ENCODE measurements at regions not wholly inside any gene's neighbourhood (a gene's known extent, or its start where the extent isn't known, plus 50 kb on each side); places are given as distances from the start of the nearest gene placed in this dataset.

DNA sequence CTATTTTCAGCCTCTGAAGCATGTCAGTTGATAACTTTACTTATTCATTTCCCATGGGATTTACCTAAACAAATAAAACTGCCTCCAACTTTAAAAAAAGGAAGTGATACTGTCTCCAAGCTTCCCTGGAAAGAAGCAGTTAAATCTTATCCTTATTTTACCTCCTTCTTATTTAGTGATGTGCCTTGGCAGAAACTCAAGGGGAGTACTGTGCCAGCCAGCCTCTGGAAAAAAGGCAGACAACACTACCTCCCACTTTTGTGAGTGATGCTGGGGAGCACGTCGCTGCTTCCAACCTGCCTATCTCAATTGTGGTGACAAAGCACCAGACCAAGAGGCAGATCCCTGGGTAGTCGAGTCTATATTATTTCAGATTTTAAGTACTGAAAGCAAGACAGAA, 765.6 kb downstream of the DIAPH3 start (continued):
- no peak for TF ChIP-seq JUN (CRISPR knock-in tag; IDR thresholded peaks at IDR 0.05)

- Mint-ChIP-seq H3K27me3 (ENCODE audit: low read depth) (peaks cover 5% of the 10 kb centered on the region), H3K36me3 (peaks cover 8% of the 10 kb centered on the region), H3K4me1 (peaks cover 17% of the 10 kb centered on the region), H3K27ac (no peak overlapping the region), H3K4me3 (no peak overlapping the region), H3K9me3 (peaks cover 18% of the 10 kb centered on the region)
- POLR2A ChIA-PET = no interaction called here
- no peak for TF ChIP-seq ZNF121 (CRISPR knock-in tag; IDR thresholded peaks at IDR 0.05)
- TF ChIP-seq, protein P1, sequence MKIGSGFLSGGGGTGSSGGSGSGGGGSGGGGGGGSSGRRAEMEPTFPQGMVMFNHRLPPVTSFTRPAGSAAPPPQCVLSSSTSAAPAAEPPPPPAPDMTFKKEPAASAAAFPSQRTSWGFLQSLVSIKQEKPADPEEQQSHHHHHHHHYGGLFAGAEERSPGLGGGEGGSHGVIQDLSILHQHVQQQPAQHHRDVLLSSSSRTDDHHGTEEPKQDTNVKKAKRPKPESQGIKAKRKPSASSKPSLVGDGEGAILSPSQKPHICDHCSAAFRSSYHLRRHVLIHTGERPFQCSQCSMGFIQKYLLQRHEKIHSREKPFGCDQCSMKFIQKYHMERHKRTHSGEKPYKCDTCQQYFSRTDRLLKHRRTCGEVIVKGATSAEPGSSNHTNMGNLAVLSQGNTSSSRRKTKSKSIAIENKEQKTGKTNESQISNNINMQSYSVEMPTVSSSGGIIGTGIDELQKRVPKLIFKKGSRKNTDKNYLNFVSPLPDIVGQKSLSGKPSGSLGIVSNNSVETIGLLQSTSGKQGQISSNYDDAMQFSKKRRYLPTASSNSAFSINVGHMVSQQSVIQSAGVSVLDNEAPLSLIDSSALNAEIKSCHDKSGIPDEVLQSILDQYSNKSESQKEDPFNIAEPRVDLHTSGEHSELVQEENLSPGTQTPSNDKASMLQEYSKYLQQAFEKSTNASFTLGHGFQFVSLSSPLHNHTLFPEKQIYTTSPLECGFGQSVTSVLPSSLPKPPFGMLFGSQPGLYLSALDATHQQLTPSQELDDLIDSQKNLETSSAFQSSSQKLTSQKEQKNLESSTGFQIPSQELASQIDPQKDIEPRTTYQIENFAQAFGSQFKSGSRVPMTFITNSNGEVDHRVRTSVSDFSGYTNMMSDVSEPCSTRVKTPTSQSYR (CRISPR knock-in tag; IDR thresholded peaks at IDR 0.05) = no peak
- no peak for TF ChIP-seq IRF1 (CRISPR knock-in tag; IDR thresholded peaks at IDR 0.05)
- no peak for TF ChIP-seq ATF2 (CRISPR knock-in tag; IDR thresholded peaks at IDR 0.05; ENCODE audit: borderline replicate concordance, low read depth)
- no peak for TF ChIP-seq ZNF317 (CRISPR knock-in tag; IDR thresholded peaks at IDR 0.05; ENCODE audit: borderline replicate concordance, low read depth)
- no peak for TF ChIP-seq ZNF423 (CRISPR knock-in tag; IDR thresholded peaks at IDR 0.05)
- TF ChIP-seq, protein P2, sequence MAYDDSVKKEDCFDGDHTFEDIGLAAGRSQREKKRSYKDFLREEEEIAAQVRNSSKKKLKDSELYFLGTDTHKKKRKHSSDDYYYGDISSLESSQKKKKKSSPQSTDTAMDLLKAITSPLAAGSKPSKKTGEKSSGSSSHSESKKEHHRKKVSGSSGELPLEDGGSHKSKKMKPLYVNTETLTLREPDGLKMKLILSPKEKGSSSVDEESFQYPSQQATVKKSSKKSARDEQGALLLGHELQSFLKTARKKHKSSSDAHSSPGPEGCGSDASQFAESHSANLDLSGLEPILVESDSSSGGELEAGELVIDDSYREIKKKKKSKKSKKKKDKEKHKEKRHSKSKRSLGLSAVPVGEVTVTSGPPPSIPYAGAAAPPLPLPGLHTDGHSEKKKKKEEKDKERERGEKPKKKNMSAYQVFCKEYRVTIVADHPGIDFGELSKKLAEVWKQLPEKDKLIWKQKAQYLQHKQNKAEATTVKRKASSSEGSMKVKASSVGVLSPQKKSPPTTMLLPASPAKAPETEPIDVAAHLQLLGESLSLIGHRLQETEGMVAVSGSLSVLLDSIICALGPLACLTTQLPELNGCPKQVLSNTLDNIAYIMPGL (CRISPR knock-in tag; IDR thresholded peaks at IDR 0.05) = no peak
- TF ChIP-seq NFYB (CRISPR knock-in tag; conservative IDR thresholded peaks at IDR 0.05; ENCODE audit: low read depth) = no peak
- no peak for TF ChIP-seq NFATC4 (CRISPR knock-in tag; IDR thresholded peaks at IDR 0.05)
- TF ChIP-seq, protein P3, sequence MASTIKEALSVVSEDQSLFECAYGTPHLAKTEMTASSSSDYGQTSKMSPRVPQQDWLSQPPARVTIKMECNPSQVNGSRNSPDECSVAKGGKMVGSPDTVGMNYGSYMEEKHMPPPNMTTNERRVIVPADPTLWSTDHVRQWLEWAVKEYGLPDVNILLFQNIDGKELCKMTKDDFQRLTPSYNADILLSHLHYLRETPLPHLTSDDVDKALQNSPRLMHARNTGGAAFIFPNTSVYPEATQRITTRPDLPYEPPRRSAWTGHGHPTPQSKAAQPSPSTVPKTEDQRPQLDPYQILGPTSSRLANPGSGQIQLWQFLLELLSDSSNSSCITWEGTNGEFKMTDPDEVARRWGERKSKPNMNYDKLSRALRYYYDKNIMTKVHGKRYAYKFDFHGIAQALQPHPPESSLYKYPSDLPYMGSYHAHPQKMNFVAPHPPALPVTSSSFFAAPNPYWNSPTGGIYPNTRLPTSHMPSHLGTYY (CRISPR knock-in tag; IDR thresholded peaks at IDR 0.05) = no peak
- TF ChIP-seq ZNF396 (CRISPR knock-in tag; IDR thresholded peaks at IDR 0.05; ENCODE audit: borderline replicate concordance) = no peak
- TF ChIP-seq PREB (CRISPR knock-in tag; IDR thresholded peaks at IDR 0.05; ENCODE audit: borderline replicate concordance) = no peak
- ATAC-seq (no peak), DNase-seq (ENCODE audit: low spot score) (no peak)
- CTCF ChIA-PET = interaction anchor here (0.6 to 0.7 kb wide), 2 partner anchors 42 to 64 kb away, joined by 3 to 4 read pairs; no protein-coding TSS in a partner anchor
Measured at GRCh38 chr13:59398661-59399060, 765.1 kb downstream of the DIAPH3 start.

DNA sequence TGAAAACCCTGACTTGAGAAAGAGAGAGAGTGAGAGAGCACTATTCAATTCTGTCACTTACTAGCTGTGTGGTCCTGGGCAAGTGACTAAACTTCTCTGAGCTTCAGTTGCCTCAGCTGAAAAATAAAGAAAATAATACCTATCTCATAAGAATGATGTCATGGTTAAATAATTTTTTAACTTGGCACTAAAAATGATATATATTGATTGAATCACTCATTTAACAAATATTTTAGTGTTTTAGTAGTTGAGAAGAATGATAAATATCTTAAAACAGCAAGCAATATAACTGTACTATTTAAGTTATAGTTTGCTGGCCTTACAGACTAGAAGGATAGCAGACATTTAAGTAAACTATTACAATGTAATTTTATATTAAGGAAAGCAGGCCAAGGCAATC, 764.2 kb downstream of the DIAPH3 start:
- Mint-ChIP-seq H3K27me3 (ENCODE audit: low read depth) (peaks cover 5% of the 10 kb centered on the region), H3K4me3 (no peak overlapping the region), H3K27ac (no peak overlapping the region), H3K9me3 (peaks cover 24% of the 10 kb centered on the region), H3K36me3 (peaks cover 14% of the 10 kb centered on the region), H3K4me1 (peaks cover 13% of the 10 kb centered on the region)
- ATAC-seq = no peak
- ChIA-PET CTCF (interaction anchor here (2.3 kb wide), 1 partner anchor 8 kb away, joined by 12 read pairs; no protein-coding TSS in a partner anchor), POLR2A (no interaction called here)
- no peak for DNase-seq (ENCODE audit: low spot score)
- no peak for TF ChIP-seq FOXP4 (CRISPR knock-in tag; IDR thresholded peaks at IDR 0.05)
- no peak for TF ChIP-seq HMGA2 (CRISPR knock-in tag; IDR thresholded peaks at IDR 0.05)
- TF ChIP-seq ZMAT4 (CRISPR knock-in tag; IDR thresholded peaks at IDR 0.05) = no peak
- TF ChIP-seq ZNF121 (CRISPR knock-in tag; IDR thresholded peaks at IDR 0.05) = no peak
- no peak for TF ChIP-seq SMAD3 (CRISPR knock-in tag; IDR thresholded peaks at IDR 0.05; ENCODE audit: borderline replicate concordance)
- TF ChIP-seq KAT7 (CRISPR knock-in tag; IDR thresholded peaks at IDR 0.05; ENCODE audit: borderline replicate concordance) = no peak
- no peak for TF ChIP-seq RORB (CRISPR knock-in tag; IDR thresholded peaks at IDR 0.05)
- no peak for TF ChIP-seq PRRX2 (CRISPR knock-in tag; IDR thresholded peaks at IDR 0.05)
- TF ChIP-seq USF2 (CRISPR knock-in tag; IDR thresholded peaks at IDR 0.05) = no peak

Measured in WTC11 (cell line).